Cardiac fibroblast (primary cell): ENCODE measurements at regions not wholly inside any gene's neighbourhood (a gene's known extent, or its start where the extent isn't known, plus 50 kb on each side); places are given as distances from the start of the nearest gene placed in this dataset.

Experiments used
- DNase-seq, 2 donors: peaks; one replicate each; pipeline versions ENCODE4 v3.0.0 to v3.0.0-alpha.2; 2010; ENCODE audit warnings: low read depth in 2 of 2
- H3K4me3 ChIP-seq, 2 donors: replicated peaks in 1 of 2; 1 replicate in 1 of 2; 2 replicates in 1 of 2; pipeline ENCODE4 v1.5.1; 2011; ENCODE audit warnings: low read depth in 2 of 2, low read length in 2 of 2, mild to moderate bottlenecking in 2 of 2, moderate library complexity in 1 of 2
- TF ChIP-seq, protein P1 (sequence below): IDR thresholded peaks from one replicate; pipeline ENCODE4 v1.5.1; 2011; ENCODE audit warnings: low read depth, mild to moderate bottlenecking, low read length, inconsistent platforms

DNA sequence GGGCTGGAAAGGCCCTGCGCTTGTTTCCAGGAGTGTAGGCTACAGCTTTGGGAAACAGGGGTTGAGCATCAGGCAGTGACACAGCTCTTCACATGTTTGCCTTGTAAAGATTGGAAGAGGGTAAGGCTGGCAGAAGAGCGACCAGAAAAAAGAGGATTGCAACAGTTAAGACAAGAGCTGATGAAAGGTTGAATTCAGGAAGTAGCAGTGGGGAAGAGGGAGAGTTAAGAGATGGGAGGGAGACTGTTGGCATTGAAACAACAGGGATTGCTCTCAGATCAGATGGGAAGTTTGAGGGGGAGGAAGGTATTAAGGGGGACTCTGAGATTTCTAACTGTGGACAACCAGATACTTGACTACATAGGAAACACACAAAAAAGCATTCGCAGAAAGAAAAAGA lies 96.9 kb downstream of the CTAGE1 start:
- DNase-seq = peak in 1 of 2 donors; percentile 41
- H3K4me3 ChIP-seq = no peak overlapping the region
- TF ChIP-seq, protein P1, sequence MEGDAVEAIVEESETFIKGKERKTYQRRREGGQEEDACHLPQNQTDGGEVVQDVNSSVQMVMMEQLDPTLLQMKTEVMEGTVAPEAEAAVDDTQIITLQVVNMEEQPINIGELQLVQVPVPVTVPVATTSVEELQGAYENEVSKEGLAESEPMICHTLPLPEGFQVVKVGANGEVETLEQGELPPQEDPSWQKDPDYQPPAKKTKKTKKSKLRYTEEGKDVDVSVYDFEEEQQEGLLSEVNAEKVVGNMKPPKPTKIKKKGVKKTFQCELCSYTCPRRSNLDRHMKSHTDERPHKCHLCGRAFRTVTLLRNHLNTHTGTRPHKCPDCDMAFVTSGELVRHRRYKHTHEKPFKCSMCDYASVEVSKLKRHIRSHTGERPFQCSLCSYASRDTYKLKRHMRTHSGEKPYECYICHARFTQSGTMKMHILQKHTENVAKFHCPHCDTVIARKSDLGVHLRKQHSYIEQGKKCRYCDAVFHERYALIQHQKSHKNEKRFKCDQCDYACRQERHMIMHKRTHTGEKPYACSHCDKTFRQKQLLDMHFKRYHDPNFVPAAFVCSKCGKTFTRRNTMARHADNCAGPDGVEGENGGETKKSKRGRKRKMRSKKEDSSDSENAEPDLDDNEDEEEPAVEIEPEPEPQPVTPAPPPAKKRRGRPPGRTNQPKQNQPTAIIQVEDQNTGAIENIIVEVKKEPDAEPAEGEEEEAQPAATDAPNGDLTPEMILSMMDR = no peak

DNA sequence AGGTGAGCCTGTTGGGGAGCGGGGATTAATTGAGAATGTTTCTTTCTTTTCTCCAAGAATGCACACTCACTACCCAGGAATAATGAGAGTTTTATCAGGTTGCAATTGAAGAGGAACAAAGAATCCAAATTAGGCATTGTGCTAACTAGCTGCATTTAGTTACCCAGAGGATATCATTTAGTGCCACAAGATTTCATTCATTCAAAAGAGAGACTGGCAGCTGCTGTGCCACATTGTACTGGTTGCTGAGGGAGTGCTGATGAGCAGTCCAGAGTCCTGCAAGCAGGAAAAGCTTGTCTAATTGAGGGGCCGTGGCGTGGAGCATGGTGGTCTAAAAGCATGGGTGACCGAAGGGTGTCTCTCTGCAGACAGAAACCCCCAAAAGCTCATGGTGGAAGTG lies 97.6 kb downstream of the CTAGE1 start:
- no peak overlapping the region for H3K4me3 ChIP-seq
- TF ChIP-seq, protein P1 = no peak
- no peak for DNase-seq

DNA sequence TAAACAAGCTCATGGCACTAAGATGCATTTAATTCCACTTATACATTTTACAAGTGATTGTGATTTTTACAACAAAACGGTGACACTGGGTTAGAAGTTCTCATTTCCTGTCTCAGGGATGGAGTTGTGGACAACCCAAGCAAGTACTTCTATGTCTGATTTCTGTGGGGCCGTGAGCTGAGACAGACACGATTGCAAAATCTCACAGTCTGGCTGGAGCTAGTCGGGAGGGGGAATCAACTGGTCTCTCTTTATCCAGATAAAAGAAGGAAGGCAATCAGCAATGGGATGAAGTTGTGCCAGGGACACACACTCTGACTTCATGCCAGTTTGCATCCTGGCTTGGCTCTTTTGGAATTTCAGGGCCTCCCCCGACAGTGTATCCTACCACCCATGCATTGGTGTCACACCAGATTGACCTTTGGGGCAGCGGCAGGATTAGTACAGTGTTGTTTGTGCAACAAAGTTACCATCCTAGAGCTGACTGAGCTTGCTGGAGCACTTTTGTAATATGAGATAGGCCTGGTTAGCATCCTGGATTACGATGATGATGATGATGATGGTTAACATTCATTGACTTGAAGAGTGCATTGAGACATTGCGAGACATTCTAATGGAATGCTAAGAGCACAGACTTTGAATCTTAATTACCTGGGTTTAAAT lies 98.8 kb downstream of the CTAGE1 start:
- H3K4me3 ChIP-seq = no peak overlapping the region
- peak; percentile 20 to 79 for DNase-seq
- TF ChIP-seq, protein P1 = no peak

DNA sequence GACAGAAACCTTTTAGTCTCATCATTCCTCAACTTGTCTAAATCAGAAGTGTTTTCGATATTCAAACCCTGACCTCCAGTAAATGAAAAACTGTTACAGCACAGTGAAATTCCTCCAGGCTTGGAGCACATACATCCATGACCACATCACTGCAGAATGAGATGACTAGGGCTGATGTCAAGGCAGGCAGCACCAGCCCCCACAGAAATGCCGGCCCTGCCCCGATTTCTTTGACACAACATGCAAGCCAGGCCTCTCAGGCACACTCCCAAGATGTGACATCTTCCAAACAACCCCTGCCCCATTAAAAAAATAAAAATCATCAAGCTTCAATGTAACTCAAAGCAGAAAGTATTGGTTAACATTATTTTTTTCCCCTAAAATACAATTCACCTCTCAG lies 103.3 kb downstream of the CTAGE1 start:
- no peak overlapping the region for H3K4me3 ChIP-seq
- peak; percentile 91 to 93 for DNase-seq
- TF ChIP-seq, protein P1 = no peak

- no peak overlapping the region for H3K4me3 ChIP-seq
- TF ChIP-seq, protein P1 = no peak
Measured at GRCh38 chr18:22314001-22314400, 103.7 kb downstream of the CTAGE1 start.

DNA sequence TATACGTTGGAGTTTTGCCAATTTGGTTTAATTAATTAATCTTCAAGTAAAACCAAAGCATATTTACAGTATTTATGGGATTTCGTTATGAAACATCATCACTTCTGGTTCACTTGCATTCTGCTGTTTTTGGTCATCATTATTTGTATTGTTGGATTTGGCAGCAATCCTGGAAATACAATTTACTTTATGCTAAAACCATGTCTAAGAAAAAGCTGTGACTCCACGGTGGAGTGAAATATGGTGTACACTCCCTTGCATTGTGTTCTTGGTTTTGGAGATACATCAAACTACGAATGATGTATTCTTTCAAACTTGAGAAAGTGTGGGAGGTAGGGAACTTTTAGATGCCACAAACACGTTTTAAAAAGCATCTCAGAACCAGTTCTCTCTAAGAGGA lies 106.4 kb downstream of the CTAGE1 start:
- no peak overlapping the region for H3K4me3 ChIP-seq
- DNase-seq = peak; percentile 57 to 87
- TF ChIP-seq, protein P1 = no peak

More at GRCh38 chr18:22314001-22314400, 103.7 kb downstream of the CTAGE1 start:
- peak; percentile 67 to 76 for DNase-seq

DNA sequence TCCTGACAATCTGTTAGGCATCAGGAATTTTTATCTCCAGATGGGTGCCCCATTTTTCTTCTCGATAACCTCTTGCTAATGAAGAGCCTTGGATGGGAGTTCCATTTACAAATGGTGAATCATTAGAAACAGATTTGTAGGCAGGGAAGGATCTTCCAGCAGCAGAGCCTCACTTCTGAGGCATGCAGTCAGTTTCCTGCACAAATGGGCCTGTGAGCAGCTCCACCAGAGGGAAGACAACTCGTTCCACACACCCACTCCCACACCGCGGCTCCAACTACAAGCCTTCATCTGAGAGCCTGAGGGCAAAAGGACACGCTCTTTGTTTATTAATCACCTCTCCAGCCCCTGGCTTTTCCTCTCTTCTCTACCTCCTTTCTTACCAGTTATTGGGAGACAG lies 108.5 kb downstream of the CTAGE1 start:
- H3K4me3 ChIP-seq = no peak overlapping the region
- DNase-seq = peak; percentile 51 to 63
- TF ChIP-seq, protein P1 = no peak
